ENCODE measurements at regions not wholly inside any gene's neighbourhood (a gene's known extent, or its start where the extent isn't known, plus 50 kb on each side); places are given as distances from the start of the nearest gene placed in this dataset.

DNA sequence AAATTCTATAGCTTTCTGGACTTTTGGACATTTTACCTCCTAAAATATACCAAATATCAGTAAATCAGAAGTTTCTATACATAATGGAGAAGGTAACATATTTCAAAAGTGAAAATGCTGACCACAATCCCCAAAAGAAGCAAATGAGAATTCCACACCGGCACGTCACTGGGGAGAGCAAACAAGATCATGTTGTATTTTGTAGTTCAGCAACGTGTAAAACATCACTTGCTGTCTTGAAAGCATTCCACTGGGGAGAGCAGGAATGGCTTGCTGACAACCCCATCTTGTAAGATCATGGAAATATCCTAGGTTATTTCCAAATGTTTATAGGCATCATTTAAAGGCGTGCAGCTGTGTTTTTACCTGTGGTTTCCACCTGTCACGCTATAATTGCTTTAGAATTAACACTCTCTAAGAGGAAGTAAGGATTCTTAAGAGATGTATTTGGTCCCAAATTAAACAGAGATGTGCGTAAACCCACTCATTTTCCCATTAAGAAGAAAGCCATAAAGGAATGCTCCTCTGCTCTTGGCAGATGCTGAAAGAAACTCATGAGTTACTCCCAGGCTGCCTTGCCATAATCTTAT is 397.1 kb upstream of the POT1 start:
- TF ChIP-seq, protein P1, sequence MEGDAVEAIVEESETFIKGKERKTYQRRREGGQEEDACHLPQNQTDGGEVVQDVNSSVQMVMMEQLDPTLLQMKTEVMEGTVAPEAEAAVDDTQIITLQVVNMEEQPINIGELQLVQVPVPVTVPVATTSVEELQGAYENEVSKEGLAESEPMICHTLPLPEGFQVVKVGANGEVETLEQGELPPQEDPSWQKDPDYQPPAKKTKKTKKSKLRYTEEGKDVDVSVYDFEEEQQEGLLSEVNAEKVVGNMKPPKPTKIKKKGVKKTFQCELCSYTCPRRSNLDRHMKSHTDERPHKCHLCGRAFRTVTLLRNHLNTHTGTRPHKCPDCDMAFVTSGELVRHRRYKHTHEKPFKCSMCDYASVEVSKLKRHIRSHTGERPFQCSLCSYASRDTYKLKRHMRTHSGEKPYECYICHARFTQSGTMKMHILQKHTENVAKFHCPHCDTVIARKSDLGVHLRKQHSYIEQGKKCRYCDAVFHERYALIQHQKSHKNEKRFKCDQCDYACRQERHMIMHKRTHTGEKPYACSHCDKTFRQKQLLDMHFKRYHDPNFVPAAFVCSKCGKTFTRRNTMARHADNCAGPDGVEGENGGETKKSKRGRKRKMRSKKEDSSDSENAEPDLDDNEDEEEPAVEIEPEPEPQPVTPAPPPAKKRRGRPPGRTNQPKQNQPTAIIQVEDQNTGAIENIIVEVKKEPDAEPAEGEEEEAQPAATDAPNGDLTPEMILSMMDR (IDR thresholded peaks at IDR 0.05; ENCODE audit: low read depth, low read length, poor library complexity, severe bottlenecking), result no peak
- no peak for TF ChIP-seq EZH2phosphoT487 (IDR thresholded peaks at IDR 0.05; ENCODE audit: borderline replicate concordance, low read length)

All from DOHH2 (cell line).